ENCODE measurements at regions not wholly inside any gene's neighbourhood (a gene's known extent, or its start where the extent isn't known, plus 50 kb on each side); places are given as distances from the start of the nearest gene placed in this dataset.
"Not testable (repeated sequence)": the region's sequence is repeated elsewhere in the genome, so short reads cannot be mapped to it uniquely, and the experiment has no call there.

- TF ChIP-seq AR (CRISPR knock-in tag; IDR thresholded peaks at IDR 0.05): no peak
- TF ChIP-seq ATF3 (CRISPR knock-in tag; conservative IDR thresholded peaks at IDR 0.05): no peak
- TF ChIP-seq ZNF281 (CRISPR knock-in tag; IDR thresholded peaks at IDR 0.05): no peak
- no peak for TF ChIP-seq CTCF (IDR thresholded peaks at IDR 0.05)
Measured at GRCh38 chrX:65831268-65831667, 163.8 kb downstream of the MSN start (continued).

- TF ChIP-seq ERG (CRISPR knock-in tag; IDR thresholded peaks at IDR 0.05) (no peak), PRRX2 (CRISPR knock-in tag; IDR thresholded peaks at IDR 0.05) (no peak), STAT6 (CRISPR knock-in tag; conservative IDR thresholded peaks at IDR 0.05; ENCODE audit: low read depth) (no peak), SP1 (CRISPR knock-in tag; conservative IDR thresholded peaks at IDR 0.05) (no peak), ZNF532 (CRISPR knock-in tag; IDR thresholded peaks at IDR 0.05; ENCODE audit: borderline replicate concordance) (no peak), SOX15 (CRISPR knock-in tag; IDR thresholded peaks at IDR 0.05) (no peak), NFATC4 (CRISPR knock-in tag; IDR thresholded peaks at IDR 0.05) (no peak)
- ATAC-seq: no peak
- no peak overlapping the region for H3K4me3 Mint-ChIP-seq
- ChIA-PET CTCF (no interaction called here), POLR2A (no interaction called here)
- no peaks in the 10 kb centered on the region for H3K36me3 Mint-ChIP-seq
- peaks cover 8% of the 10 kb centered on the region for H3K4me1 Mint-ChIP-seq
- no peaks in the 10 kb centered on the region for H3K9me3 Mint-ChIP-seq
- no peak overlapping the region for H3K27ac Mint-ChIP-seq
- DNase-seq (ENCODE audit: low spot score): no peak
- H3K27me3 Mint-ChIP-seq (ENCODE audit: low read depth): no peaks in the 10 kb centered on the region
Measured at GRCh38 chrX:65828599-65828998, 161.1 kb downstream of the MSN start.

GRCh38 chrX:65825226-65825625, 157.8 kb downstream of the MSN start:
- H3K36me3 Mint-ChIP-seq; H3K9me3 Mint-ChIP-seq; DNase-seq (ENCODE audit: low spot score); CTCF ChIA-PET; ATAC-seq; H3K4me3 Mint-ChIP-seq; H3K27ac Mint-ChIP-seq; POLR2A ChIA-PET: not testable (repeated sequence)
- Mint-ChIP-seq H3K27me3 (ENCODE audit: low read depth) (peaks cover 20% of the 10 kb centered on the region), H3K4me1 (peaks cover 21% of the 10 kb centered on the region)
